Muscle of arm (tissue), 1 donor: ENCODE measurements at regions not wholly inside any gene's neighbourhood (a gene's known extent, or its start where the extent isn't known, plus 50 kb on each side); places are given as distances from the start of the nearest gene placed in this dataset.
"Not testable (repeated sequence)": the region's sequence is repeated elsewhere in the genome, so short reads cannot be mapped to it uniquely, and the experiment has no call there.

Experiments used
- DNase-seq: peaks from one replicate; pipeline ENCODE4 v3.0.0-alpha.2; 2013

- no peak for DNase-seq
These were observed 55.5 kb downstream of the PRR15 start for GRCh38 chr7:29619111-29619510.

DNA sequence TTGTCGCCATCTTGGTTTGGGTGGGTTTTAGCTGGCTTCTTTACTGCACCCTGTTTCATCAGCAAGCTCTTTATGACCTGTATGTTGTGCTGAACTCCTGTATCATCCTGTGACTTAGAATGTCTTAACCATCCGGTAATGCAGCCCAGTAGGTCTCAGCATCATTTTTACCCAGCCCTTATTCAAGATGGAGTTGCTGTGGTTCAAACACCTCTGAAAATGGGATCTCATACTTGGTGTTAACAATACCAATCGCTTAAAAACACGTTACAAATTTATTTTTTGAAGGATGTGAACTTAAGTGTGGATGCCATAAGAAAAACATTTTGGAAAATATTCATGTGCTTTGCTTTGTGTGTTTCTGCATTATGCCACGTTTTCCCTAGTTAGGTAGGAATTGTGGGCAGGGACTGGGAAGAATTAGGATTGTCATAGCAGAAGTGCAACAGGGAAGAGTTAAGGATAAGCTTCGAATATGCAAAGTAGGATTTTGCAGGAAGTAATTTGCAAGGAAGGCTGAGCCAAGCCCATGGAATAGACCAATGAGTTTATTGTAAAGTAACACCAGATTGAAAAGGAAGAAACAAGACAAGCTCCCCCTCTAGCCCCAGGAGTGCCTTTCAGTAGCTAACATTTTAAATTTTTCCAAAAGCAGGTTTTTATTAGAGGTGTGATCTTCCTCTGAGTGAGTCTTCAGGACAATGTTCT, 56.4 kb downstream of the PRR15 start:
- DNase-seq = no peak

GRCh38 chr7:29620556-29620930, 56.9 kb downstream of the PRR15 start:
- DNase-seq = no peak

DNA sequence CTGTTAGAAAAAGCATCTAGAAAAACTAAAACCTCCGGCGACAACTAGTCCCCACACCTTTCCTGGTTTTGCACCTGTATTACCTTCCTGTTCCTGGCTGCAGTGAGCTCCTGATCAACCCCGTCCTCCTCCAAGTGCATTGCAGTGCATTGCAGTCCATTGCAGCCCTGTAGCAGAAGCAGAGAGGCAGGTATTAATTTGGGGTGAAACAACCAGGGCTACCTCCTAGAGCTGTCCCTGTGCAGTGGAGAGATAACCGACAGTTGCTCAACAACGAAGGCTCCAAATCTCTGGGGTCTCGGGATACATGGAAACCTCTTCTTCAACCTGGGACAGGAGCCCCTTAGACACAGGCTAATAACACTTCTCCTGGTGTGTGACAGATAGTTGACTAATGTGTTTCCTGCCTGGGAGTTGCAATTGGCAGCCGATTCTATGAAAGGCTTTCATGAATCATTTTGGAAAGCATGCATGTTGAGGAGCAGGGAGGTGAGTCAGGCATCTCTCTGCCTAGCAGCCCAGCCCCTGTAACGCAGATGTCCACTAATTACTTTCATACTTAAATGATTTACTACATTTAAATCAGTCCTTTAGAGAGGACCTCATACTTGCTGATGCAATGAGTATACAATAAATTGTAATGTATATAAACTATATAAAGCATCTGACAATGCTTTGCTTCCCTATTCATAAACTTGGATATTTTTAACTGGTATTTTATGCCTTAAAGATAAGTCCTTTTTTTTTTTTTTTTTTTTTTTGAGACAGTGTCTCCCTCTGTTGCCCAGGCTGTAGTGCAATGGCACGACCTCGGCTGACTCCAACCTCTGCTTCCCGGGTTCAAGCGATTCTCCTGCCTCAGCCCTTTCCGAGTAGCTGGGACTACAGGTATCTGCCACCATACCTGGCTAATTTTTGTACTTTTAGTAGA, 59.0 kb downstream of the PRR15 start:
- no peak for DNase-seq

- DNase-seq = no peak
These were observed 60.3 kb downstream of the PRR15 start for GRCh38 chr7:29623973-29624372.

DNA sequence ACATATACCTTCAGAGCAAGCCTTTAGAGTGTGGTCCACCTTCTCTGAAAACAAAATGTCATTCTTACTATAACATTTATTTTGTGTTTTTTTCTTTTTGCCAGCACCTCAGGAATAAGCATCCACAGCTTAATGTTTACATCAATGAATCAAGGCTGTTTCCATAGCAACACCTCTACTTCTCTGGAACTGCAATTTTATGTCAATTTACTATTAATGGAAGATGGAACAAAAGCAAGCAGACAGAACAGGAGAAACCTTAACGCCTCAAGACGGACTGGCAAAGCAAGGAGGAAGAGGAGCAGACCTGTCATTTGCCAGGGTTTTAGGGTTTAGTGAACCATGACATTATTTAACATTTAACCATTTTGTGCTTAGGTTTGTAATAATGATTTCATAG, 63.1 kb downstream of the PRR15 start:
- no peak for DNase-seq

DNA sequence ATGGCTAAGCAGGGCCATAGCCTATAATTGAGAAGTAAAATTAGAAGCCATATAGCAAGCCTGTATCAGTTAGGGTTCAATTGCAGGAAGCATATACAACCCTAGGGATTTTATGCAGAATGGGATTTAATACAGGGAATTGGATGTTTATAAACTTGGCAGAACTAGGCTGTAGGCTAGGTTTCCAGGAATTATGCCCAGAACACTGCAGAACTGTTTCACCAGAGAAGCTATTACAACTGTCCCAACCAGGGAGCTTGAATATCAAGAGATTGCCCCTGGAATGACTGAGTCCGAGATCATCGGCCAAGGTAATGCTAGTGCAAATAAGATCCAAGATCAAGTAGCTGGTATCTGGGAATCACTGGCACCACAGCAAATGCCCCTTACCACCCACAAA, 64.0 kb downstream of the PRR15 start:
- no peak for DNase-seq

DNA sequence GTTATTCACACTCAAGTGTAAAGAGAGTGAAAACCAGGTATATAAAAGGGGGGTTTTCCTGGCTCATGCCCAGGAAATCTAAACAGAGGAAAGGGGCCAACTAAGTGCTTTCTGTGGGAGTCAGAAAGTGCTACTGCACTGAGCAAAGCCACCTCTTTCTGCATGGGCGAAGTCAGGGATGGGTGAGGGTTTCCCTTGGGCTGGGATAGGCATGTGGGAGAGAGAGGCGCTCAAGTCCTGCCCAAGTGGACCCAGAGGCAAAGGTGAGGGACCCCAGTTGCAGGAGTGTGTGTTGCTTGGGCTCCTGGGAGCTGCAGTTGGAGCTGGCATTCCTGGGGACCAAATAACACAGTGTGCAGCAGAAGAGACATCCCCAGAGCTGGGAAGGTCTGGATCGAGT, 65.9 kb downstream of the PRR15 start:
- DNase-seq = no peak

DNA sequence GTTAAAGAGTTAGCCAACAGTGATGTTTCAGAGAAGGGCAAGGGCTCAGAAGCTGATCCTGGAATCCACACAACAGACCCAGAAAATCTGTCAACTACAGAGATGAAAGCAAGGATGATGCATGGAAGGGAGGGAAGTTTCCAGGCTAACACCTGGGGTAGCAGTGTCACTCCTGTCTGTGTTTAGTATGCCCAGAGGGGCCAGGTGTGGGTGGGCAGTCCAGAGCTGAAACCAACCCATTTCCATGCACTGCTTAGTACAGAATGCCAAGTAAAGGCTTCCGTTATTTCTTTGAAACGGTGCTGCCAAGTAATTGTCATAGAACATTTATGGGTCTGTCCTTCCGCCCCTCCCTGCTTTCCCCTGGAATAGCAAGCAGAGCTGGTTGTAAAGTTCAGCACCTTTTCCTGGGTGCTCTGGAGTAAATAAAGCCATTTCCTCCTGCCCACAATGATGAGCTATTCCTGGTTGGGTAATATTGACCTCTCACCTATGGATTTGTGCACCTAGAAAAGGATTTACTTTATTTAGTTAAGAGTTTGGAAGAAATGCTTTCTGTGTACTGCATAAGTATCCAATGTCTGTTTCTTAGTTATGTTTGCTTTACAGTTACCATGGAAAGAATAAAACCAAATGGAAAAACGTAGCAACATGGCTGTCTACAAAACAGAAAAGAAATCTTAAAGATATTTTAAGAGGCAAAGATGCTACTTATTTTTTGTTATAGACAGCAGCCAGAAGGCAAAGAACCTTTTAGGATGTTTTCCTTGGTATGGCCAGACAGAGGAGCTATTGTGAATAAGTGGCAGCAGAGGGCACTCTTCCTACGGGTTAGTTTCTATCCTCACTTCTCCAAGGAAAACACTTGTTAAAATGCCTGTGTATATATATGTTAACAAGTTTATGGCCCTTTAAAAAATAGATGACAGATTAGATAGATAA, 71.7 kb downstream of the PRR15 start:
- peak; percentile 17 for DNase-seq

DNA sequence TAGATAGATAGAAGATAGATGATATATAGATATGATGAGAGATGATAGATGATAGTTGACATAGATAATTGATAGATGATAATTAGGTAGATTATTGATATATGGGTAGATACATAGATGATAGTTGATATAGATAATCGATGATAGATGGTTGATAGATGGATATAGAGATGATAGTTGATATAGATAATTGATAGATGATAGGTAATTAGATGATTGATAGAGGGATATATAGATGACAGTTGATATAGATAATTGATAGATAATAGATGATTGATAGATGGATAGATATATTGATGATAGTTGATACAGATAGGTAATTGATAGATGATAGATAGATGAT, 72.3 kb downstream of the PRR15 start:
- DNase-seq = no peak

DNA sequence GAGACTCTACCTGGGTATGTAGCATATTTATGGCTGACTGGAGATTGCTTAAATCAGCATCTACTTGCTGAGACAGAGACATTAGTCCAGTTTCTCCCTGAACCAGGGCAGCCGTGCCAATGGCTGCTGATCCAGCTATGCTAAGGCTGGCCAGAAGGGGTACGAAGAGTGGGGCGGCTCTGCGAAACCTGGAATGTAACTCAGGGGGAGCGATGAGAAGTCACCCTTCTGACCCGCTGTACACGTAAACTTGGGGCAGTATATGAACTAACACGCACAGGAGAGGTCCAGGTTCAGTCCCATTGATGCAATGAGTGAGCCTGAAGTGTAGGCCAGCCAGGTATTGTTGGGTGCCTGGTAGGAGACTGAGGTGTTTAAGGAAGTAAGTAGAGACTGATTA, 73.7 kb downstream of the PRR15 start:
- no peak for DNase-seq

DNA sequence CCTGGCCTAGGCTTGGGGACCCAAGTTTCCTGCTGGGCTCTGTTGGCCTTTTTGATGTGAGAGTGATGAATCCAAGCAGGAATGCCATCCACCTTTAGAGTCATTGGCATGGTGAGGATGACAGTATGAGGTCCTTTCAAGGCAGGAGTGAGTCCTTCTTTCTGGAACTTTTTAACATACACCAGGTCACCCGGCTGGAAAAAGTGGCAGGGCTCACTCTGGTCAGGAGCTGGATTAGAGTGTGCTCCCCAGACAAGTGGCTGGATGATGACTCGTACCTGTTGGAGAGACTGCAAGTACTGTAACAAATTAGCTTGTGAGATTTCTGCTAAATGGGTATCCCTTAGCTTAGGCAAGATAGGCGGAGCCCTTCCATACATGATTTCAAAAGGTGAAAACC, 75.2 kb downstream of the PRR15 start:
- DNase-seq = not testable (repeated sequence)

GRCh38 chr7:29639386-29639785, 75.8 kb downstream of the PRR15 start:
- no peak for DNase-seq

DNA sequence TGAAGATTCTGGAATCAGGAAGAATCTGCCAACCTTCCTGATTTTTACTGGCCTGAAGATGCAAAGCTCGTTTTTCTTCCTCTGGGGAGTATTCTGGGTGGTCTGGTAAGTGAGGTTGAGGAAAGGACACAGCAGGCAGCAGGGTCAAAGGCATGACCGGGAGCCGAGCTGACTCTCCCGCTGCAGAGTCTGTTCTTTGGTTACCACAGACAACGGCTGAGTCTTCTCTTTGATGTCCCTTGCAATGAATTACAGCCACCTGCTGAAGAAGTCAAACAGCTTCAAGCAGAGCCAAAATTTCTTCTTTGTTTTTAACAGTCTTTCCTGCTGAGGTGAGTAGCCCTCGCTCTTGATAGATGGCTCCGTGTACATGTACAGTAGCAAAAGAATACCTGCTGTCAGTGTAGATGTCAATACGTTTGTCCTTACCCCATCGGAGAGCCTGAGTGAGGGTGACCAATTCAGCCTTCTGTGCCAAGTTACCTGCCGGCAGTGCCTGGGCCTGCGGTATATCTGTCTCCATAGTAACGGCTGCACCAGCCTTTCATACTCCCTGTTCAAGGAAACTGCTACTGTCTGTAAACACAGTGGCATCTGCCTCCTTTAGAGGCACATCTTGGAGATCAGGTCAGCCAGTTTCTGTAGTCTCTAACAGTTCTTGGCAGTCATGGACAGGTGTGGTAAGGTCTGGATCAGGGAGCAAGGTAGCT, 76.4 kb downstream of the PRR15 start:
- no peak for DNase-seq

DNA sequence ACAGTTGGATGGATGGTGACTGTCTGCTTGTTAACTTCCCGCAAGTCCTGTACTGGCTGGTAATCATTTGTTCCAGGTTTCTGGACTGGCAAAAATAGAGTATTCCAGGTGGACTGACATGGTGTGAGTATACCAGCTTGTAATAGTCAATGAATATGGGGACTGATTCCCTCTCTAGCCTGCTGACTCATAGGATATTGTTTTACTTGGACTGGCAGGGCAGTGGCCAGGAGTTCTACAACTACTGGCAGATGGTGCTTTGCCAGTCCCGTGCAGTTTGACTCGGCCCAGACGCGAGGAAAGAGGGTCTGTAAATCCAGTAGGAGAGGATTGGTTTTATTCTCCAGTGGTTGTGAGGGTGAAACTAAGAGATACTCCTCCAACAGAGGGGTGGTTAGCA, 78.0 kb downstream of the PRR15 start:
- no peak for DNase-seq

DNA sequence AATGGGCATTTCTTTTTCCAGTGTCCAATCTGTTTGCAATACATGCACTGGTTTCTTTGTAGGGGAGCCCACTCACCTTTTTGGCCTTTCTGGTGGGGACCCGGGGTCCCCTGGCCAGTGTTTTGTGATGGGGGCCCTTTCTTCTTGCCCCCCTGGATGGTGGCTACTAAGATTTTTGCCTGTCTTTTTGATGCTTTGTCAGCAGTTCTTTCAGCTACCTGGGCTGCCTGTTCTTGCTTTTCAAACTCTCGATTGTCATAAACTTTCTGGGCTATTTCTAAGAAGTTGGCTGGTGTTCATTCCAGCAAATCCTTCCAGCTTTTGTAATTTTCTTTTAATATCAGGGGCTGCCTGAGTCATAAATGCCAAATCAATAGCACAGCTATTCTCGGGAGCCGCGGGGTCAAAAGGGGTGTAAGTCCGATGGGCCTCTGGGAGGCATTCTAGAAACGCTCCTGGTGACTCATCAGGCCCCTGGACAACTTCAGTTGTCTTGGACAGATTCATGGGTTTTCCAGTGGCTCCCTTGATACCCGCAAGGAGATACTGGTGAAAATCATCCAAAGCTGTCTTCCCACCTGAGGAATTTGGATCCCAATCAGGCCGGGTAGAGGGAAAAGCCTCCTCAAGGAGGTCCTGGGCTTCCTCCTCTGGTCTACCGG, 79.0 kb downstream of the PRR15 start:
- DNase-seq = no peak

GRCh38 chr7:29646116-29646515, 82.5 kb downstream of the PRR15 start:
- not testable (repeated sequence) for DNase-seq

GRCh38 chr7:29647020-29647654, 83.5 kb downstream of the PRR15 start:
- no peak for DNase-seq

GRCh38 chr7:29647691-29648210, 84.1 kb downstream of the PRR15 start:
- DNase-seq = not testable (repeated sequence)

GRCh38 chr7:29649028-29649716, 85.5 kb downstream of the PRR15 start:
- no peak for DNase-seq
